ENCODE measurements at regions not wholly inside any gene's neighbourhood (a gene's known extent, or its start where the extent isn't known, plus 50 kb on each side); places are given as distances from the start of the nearest gene placed in this dataset.
"Not testable (repeated sequence)": the region's sequence is repeated elsewhere in the genome, so short reads cannot be mapped to it uniquely, and the experiment has no call there.

- no peak for DNase-seq (ENCODE audit: low read depth)
These were observed 133.4 kb downstream of the MACC1 start for GRCh38 chr7:20083781-20084180.

DNA sequence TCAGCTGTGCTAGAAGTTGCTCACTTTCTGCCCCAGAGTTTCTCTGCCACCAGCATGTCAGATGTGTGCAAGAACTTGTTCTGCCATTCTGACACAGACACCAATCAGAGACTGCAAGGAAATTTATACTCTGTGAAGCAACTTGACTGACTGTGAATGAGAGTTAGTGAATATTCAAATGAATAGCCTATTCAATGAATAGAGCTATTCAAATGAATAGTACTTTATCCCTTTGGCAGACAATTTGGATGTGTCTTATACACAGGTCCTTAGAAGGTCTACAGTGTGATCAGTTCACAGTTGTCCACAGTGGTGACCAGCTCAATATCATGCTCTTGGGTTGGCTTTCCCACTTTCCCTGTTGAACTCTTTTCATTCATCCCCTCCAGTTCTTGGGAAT is 138.1 kb downstream of the MACC1 start:
- DNase-seq (ENCODE audit: low read depth): no peak

- DNase-seq (ENCODE audit: low read depth): no peak
These were observed 140.3 kb downstream of the MACC1 start for GRCh38 chr7:20076835-20077234.

- DNase-seq (ENCODE audit: low read depth): no peak
These were observed 141.0 kb downstream of the MACC1 start for GRCh38 chr7:20075992-20076820.

- DNase-seq (ENCODE audit: low read depth): no peak
These were observed 141.7 kb downstream of the MACC1 start for GRCh38 chr7:20075440-20075839.

GRCh38 chr7:20068004-20068403 is 149.2 kb downstream of the MACC1 start:
- DNase-seq (ENCODE audit: low read depth): not testable (repeated sequence)

DNA sequence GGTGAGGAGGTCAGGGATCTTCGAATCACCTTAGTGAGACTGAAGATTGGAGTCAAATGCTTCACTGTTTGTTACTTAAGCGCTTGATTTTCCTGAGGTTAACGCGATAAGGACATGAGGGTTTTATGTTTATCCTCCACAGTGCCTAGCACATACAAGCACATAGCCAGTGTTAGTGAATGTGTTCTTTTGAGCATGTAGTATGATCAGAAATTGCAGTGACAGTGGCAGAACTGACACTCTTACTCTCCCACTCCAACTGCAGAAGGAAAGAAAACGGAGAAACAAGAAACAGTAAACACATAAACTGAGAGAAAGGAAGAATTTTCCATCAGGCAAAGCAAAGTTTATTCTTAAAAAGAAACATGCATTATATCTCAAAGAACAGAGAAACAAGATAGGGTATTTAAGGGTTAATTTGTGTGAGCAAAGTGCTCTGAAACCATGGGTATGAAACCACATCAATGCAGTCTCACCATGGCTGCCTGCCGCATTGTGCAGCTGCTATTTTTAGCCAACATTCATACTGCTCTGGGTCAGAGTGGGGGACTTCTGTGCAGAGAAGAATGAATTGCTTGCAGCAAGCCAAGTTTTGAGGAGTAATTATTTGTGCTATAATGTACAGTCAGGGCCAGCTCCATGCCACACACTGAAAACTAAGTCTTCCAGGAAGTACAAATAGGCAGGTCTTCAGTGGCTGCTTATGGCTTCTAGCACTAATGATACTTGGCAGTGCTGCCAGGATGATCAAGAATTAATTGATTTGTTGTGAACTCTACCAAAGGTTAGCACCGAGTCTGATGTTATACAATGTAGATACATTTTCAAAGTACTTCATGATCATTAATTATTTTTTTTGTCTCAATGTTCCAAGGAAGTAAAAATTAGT is 152.0 kb downstream of the MACC1 start:
- no peak for DNase-seq (ENCODE audit: low read depth)

- DNase-seq (ENCODE audit: low read depth): no peak
These were observed 152.8 kb downstream of the MACC1 start for GRCh38 chr7:20064181-20064970.

- DNase-seq (ENCODE audit: low read depth): no peak
These were observed 153.5 kb downstream of the MACC1 start for GRCh38 chr7:20063644-20064043.

DNA sequence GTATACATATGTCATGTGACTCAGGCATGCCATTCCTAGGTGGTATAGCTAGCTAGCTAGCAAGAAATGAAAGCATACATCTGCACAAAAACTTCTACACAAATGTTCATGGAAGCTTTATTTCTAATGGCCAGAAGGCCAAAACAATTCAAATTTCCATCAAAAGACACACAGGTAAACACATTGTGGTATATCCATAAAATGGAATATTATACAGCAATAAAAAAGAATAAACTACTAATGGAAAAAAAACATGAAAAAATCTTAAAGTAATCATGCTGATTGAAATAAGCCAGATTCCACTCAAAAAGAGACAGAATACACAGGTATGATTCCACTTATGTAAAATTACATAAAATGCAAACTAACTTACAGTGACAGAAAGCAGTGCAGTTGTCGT is 154.3 kb downstream of the MACC1 start:
- no peak for DNase-seq (ENCODE audit: low read depth)

DNA sequence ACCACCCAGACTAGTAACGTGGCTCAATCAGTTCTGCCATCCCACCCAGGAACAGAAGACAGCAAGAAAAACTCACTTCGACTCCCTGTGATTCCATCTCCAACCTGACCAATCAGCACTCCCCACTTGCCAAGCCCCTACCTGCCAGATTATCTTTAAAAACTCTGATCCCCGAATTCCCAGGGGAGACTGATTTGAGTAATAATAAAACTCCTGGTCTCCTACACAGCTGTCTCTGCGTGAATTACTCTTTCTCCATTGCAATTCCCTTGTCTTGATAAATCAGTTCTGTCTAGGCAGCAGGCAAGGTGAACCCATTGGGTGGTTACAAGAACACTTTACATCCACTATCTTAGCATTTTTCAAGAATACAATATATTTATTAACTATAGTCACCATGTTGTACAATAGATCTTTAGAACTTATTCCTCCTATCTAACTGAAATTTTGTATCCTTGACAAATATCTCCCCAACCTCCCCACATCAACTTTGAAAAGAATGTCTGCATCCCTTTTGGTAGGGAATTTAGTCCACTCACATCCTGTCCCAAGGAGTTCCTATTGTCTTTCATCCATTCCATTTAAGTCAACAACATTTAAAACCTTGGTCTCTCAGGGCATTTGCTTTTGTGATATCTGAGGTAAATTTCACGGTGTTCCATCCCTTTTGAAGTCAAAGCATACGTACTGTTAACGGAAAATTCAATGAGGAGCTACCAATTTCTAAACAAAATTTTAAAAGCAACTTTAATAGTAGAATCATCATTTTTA is 163.7 kb downstream of the MACC1 start:
- no peak for DNase-seq (ENCODE audit: low read depth)

DNA sequence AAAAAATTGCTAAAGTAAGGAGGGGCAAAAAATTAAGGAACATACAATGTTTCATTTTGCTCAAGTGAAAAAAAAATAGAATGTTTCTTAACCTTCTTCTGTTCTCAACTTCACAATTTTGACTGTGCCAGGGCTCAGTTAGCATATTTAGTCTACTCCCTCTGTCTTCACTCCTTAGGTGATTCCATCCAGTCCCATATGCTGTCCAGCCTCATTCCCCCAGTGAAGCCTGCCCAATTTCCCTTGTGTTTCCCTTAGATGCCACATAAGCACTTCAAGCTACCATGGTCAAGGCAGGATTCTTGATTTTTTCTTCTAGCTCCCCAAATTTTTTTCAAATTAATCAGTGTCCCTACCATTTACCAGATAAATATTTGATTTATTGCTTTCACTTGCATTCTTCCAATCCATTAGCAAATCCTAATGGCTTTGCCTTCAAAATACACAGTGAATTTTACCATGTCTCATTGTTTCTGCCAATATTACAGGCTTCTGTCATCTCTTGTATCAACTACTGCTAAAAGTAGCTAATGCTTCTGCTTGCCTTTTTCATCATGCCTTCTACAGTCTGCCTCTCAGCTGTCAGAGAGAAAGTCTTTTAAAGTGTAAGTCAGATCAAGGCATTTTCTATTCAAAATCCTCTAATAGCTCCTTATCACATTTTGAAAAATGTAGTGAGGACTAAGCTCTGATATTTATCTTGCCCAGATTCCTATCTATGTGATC is 166.8 kb downstream of the MACC1 start:
- no peak for DNase-seq (ENCODE audit: low read depth)

DNA sequence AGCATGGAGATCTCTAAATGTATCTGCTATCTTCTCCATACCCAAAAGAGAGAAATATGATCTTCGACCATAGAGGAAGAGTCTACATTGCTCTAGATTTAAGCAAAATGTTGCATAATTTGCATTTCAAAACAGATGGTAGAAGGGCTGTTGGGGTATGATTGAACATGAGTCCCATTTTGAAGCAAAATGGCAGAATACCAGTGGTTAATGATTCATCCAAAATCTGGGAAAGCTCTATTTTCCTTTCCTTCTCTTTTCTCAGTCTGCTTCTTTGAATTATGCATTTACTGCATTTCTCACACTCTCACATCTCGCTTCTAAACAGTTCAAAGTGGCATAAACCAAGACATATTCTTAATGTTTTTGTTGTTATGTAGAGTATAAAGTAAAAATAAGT is 178.5 kb downstream of the MACC1 start:
- no peak for DNase-seq (ENCODE audit: low read depth)

- DNase-seq (ENCODE audit: low read depth): no peak
These were observed 181.8 kb downstream of the MACC1 start for GRCh38 chr7:20035279-20035875.

- DNase-seq (ENCODE audit: low read depth): no peak
These were observed 183.4 kb downstream of the MACC1 start for GRCh38 chr7:20033621-20034400.

- DNase-seq (ENCODE audit: low read depth): no peak
These were observed 184.4 kb downstream of the MACC1 start for GRCh38 chr7:20032741-20033140.

GRCh38 chr7:20030915-20031362 is 186.2 kb downstream of the MACC1 start:
- DNase-seq (ENCODE audit: low read depth): no peak

DNA sequence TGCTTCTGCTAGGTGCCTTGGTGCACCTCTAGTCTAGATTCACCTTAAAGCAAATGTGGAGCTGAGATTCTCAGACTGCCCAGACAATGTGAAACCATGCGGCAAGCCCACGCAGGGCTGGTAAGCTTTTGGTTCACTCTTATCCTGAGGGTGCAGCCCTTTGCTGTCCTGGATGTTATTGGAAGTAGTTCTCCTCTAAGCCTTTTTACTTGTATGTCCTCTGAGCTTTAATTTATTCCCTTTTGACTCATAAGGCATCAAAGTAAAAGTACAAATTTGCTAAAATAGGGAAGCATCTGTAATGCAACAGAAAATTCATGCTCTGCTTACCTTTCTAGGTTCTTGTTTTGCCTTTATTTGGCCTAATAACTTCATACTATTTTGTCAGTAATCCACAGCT is 186.8 kb downstream of the MACC1 start:
- DNase-seq (ENCODE audit: low read depth): no peak

DNA sequence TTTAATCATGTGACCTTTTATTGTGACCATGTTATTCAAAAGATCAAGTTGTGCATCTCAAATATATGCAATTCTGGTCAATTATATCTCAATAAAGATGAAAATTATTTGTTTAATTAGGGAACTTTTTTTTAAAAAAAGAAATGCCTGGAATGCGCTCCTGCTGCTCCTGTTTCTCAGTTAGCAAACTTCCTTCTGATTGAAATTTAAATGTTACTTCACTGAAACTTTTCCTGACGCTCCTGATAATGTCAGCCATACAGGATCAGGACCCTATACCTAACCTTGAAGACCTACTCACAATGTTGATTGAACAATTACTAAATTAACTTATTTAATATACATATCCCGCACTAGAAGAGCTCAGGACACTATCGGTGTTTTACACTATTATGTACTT is 190.4 kb downstream of the MACC1 start:
- DNase-seq (ENCODE audit: low read depth): no peak

DNA sequence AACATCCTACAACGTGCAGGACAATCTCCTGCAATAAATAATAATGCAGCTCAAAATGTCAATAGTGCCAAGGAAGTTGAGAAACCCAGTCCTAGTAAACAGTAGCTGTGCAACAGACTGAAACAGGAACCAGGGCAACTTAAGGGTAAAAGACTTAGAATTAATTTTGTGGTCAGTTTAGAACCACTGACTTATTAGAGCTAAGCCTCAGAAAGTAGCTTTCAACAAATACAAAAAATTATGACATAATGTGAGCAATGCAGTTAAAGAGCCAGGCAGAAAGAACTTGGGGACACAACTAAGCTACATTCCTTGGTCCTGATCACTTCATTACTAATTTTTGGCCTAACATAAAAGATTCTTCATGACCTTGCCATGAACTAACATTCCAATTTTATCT is 195.4 kb downstream of the MACC1 start:
- no peak for DNase-seq (ENCODE audit: low read depth)

All from CMK (cell line).